Cardiac septum (tissue), 1 donor: ENCODE measurements at regions not wholly inside any gene's neighbourhood (a gene's known extent, or its start where the extent isn't known, plus 50 kb on each side); places are given as distances from the start of the nearest gene placed in this dataset.
"Not testable (repeated sequence)": the region's sequence is repeated elsewhere in the genome, so short reads cannot be mapped to it uniquely, and the experiment has no call there.

Experiments
- DNase-seq: peaks from one replicate; pipeline ENCODE4 v3.0.0-alpha.2; 2020; ENCODE audit warnings: low spot score
- intact Hi-C: fragments of 100-400 bp; cut with DNase I; formaldehyde crosslinking; loops from one replicate; pipeline ENCODE4 v1.14.0; 2022
- donor health status: DM: no; HTN: no; CAD: no.

DNA sequence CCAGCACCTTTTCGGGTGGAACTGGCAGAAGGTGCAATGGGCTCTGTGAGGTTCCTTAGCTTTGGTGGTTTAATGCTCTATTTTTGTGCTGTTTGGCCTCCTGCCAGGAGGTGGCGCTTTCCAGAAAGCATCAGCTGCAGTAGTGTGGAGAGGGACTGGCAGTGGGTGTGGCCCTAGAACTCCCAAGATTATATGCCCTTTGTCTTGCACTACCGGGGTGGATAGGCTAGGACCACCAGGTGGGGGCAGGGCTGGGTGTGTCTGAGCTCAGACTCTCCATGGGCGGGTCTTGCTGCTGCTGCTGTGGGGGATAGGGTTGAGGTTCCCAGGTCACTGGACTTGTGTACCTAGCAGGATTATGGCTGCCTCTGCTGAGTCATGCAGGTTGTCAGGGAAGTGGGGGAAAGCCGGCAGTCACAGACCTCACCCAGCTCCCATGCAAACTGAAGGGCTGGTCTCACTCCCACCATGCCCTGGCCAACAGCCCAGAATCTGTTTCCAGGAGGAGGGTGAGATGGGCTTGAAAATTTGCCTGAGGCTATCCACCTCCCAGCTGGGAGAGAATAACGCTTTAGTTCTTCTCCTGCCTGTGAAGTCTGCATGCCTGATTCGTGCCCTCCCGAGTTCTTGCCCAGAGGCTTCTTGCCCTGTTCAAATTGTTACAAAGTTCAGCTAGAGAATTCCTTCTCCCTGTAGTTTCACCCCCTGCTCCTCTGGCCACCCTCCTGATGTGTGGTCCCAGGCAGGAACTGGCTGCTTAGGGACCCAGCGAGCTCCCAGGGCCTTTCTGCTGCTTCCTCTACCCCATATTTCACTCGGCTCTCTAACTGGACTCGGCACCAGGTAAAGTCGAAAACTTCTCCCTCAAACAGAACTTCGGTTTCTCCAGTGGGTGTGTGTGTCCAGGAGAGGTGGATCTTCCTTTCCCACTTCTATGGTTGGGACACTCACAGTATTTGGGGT, 76.5 kb upstream of the BTG3 start:
- peak; percentile 77 for DNase-seq
- intact Hi-C loops = loop anchor here (10.0 kb wide), 1 partner anchor 136 kb away; no protein-coding TSS in a partner anchor

DNA sequence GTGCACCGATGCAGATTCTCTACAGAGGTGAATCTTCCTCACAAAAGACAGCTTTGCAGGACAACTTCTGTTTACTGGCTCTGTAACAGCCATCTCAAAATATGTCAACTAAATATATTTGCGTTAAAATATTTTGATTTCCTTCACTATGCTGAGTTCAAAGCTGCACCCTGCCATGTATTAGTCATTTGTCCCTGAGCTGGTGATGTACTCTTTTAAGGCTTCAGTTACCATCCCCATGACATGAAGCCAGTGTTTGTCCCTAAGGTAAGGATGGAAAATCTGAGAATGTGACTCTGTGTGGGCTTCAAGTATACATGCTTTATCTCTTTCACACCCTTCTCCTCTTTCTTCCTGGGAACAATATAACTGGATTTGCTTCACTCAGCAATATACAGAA, 70.2 kb upstream of the BTG3 start:
- intact Hi-C loops = loop anchor here (10.0 kb wide), 1 partner anchor 142 kb away; no protein-coding TSS in a partner anchor
- DNase-seq = no peak

DNA sequence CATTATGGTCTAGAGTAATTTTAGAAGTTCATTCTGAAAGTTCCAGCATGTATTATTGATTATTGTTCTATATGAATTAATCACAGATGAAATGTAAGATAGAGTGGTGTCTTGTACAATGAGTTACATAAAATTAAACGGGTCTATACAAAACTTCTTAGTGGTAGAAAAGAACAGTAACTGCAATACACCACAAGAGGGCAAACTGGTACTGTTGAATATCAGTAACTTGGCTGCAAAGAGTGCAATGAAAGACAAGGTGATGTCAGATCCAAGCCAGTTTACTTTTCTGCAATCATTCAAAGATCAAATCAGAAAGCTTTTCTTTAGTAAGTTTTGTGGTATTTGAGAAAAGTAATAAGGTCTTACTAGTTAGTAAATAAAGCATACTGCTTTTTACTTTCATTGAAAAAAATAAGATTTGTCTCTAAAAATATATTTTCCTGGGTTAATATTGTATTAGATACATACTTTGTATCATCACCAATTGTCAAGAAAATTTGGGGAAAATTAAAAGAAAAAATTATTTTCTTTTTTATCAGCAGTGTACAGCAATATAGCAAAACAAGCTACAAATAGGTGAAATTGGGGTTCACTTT, 66.4 kb upstream of the BTG3 start:
- DNase-seq = no peak
- intact Hi-C loops = loop anchor here (2.0 kb wide), 1 partner anchor 224 kb away; no protein-coding TSS in a partner anchor

DNA sequence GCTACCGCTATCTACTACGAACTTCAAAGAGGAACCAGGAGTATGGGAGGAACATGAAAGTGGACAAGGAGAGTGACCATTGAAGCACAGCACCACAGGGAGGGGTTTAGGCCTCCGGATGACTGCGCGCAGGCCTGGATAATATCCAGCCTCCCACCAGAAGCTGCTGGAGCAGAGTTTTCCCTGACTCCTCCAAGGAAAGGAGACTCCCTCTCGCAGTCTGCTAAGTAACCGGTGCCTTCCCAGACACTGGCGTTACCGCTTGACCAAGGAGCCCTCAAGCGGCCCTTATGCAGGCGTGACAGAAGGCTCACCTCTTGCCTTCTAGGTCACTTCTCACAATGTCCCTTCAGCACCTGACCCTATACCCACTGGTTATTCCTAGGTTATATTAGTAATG, 64.2 kb upstream of the BTG3 start:
- DNase-seq, intact Hi-C loops: not testable (repeated sequence)

DNA sequence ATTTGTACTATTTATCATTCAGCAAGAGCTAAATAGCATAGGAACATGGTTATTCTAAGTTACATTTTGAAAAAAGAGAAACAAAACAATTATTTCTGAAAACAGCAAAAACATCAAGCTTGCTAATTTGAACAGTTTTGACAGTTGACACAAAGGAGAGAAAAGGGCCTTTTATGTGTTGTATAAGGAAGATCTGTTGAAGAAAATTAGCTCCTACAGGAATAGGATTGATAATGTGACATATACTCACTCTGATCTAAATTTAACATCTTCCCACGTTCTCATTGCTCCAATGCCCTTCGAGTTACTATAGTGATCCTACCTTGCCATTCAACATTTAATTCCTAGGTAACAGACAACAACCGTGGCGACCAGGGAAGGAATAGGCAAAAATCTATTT, 61.4 kb upstream of the BTG3 start:
- intact Hi-C loops = no loop called here

DNA sequence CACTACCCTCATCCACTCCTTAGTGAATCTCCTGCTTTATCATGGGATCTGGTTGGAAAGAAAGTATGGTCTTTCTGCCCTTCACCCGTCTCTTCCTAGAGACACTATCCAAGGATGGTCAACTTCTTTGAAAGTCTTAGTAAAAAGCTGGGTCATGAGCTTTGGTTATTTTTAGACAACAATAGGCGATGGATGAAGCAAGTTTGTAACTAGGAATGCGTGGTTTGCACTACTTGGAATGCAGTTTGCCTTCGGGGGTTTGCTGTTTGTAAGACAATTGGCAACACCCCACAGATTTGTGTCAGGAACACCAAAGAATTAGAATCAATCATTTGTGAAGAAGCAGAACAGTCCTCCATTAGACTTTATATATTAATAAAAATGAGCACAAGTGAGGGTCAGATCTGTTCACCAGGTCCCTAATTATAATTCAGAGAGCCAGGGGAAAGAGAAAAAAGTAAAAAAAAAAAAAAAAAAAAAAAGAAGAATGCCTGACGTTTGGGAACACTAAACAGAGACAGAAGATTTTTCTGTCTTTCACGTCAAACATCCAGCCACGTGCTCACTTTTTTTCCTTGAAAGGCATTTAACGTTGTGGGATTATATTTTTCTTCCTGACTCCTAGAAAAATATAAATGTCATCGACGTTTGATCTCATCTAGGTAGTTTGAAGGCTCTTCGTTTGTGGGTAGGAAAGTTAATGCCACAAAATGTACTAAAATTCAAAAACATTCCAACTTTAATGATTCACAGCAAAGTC, 60.7 kb upstream of the BTG3 start:
- DNase-seq = no peak
- intact Hi-C loops = no loop called here

More for the DNA sequence above, 61.4 kb upstream of the BTG3 start:
- no peak for DNase-seq

DNA sequence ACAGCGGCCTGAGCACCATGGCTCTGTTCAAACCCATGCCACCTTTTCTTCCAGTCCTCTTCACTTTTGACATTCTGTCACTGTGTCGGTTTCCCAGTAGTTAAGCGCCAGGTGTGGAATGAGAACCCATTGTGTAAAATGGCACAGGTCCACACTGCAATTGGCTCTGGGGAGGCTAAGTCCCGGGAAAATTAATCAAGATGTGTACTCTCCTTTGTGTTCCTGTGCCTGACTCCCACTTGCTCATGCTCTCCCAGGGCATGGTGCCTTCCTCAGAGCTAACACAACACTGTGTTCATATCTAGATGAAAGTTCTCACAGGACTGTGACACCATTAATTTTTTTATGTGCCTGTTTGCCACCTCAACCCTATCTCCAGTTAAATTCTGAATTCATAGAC, 59.0 kb upstream of the BTG3 start:
- intact Hi-C loops = no loop called here

DNA sequence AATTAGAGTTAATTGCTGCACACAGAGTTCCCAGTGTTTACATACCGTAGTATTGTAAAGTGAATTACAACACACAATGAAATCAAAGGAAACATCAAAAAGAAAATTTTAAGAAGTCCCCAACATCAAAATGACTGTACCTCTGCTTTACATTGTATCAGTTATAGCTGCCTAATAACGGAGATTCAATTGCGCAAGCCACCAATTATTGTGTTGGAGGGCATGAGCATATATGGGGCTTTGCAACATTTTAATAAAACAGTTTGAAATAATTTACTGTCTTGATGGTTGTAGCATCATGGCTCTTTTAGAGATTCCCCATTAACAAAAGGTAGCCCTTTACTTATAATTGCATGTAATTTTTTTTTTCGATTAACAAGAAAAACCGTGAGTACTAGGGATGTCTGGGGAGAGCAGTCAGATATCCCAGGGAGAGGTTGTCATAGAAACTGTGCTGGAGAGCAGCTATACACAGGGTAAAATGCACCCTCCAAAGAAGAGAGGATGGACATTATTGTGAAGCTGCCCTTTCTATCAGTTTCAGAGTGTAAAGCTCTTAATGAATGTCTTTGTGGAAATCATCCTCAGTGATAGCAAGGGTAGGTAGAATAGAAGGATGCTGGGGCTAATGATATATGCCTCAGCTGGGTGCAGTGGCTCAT, 55.9 kb upstream of the BTG3 start:
- DNase-seq = no peak
- intact Hi-C loops = no loop called here

More for the DNA sequence above, 59.0 kb upstream of the BTG3 start:
- DNase-seq = no peak

DNA sequence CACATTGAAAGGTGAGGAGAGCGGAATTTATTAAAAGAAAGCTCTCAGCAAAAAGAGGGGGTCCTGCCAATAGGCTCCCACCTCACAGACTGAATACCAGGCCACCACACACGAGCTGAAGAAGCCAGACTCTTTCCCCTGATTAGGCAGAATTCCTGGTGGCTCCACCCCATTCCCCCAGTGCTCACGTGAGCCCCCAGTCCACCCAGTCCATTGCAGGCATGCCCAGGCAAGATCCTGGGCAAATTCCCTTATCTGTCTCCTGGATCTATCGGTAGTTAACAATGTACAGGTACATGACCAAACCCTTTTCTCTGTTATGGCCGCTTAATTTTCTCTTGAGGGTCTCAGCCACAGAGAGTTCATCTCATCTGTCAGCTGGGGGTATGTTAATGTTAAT, 54.6 kb upstream of the BTG3 start:
- intact Hi-C loops = no loop called here
- DNase-seq = no peak
